OCI-LY7 (cell line): ENCODE measurements at regions not wholly inside any gene's neighbourhood (a gene's known extent, or its start where the extent isn't known, plus 50 kb on each side); places are given as distances from the start of the nearest gene placed in this dataset.

Source experiments
- CTCF ChIP-seq: fragments of 200-600 bp; sonication (generic); conservative IDR thresholded peaks from 2 replicates; pipeline ENCODE4 v1.5.1; 2014; ENCODE audit warnings: mild to moderate bottlenecking, antibody characterized with exemption, low read length, moderate library complexity, mixed read lengths
- EZH2phosphoT487 ChIP-seq: fragments of 200-600 bp; sonication (generic); IDR thresholded peaks from 2 replicates; pipeline ENCODE4 v1.6.1; 2018; ENCODE audit warnings: low read depth, borderline replicate concordance, mild to moderate bottlenecking, mixed run types, antibody characterized with exemption, low read length, moderate library complexity, mixed read lengths

- TF ChIP-seq CTCF (no peak), EZH2phosphoT487 (no peak)
Observed at GRCh38 chr10:44799966-44800365, 111.2 kb upstream of the TMEM72 start.
